ENCODE measurements at regions not wholly inside any gene's neighbourhood (a gene's known extent, or its start where the extent isn't known, plus 50 kb on each side); places are given as distances from the start of the nearest gene placed in this dataset.

DNA sequence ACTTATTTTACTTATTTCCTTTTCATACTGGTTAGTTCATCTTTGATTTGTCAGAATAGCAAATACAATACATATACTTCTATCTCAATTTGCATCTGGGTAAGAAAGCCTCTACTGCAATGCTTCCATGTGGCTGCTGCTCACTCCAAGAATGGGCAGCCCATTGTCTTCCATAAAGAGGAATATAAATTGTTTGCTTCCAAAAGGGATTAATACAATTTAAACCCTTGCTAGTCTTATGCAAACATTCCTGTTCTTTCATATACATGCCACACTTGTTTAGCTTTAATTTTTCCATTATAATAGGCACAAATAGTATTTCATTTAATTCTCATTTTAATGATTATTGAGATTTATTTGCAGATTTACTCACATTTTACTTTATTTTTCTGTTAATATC, 555.4 kb upstream of the POM121L12 start:
- DNase-seq: no peak
- Histone ChIP-seq H3K27me3 (ENCODE audit: low read depth) (no peaks in the 10 kb centered on the region), H3K9me3 (replicated peaks) (no peaks in the 10 kb centered on the region), H3K4me3 (no peak overlapping the region), H3K4me1 (no peaks in the 10 kb centered on the region), H3K27ac (replicated peaks) (no peak overlapping the region), H3K36me3 (no peaks in the 10 kb centered on the region)
- TF ChIP-seq, protein P1, sequence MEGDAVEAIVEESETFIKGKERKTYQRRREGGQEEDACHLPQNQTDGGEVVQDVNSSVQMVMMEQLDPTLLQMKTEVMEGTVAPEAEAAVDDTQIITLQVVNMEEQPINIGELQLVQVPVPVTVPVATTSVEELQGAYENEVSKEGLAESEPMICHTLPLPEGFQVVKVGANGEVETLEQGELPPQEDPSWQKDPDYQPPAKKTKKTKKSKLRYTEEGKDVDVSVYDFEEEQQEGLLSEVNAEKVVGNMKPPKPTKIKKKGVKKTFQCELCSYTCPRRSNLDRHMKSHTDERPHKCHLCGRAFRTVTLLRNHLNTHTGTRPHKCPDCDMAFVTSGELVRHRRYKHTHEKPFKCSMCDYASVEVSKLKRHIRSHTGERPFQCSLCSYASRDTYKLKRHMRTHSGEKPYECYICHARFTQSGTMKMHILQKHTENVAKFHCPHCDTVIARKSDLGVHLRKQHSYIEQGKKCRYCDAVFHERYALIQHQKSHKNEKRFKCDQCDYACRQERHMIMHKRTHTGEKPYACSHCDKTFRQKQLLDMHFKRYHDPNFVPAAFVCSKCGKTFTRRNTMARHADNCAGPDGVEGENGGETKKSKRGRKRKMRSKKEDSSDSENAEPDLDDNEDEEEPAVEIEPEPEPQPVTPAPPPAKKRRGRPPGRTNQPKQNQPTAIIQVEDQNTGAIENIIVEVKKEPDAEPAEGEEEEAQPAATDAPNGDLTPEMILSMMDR (IDR thresholded peaks at IDR 0.05; ENCODE audit: borderline replicate concordance): no peak
- intact Hi-C loops (cut with micrococcal nuclease): no loop called here

DNA sequence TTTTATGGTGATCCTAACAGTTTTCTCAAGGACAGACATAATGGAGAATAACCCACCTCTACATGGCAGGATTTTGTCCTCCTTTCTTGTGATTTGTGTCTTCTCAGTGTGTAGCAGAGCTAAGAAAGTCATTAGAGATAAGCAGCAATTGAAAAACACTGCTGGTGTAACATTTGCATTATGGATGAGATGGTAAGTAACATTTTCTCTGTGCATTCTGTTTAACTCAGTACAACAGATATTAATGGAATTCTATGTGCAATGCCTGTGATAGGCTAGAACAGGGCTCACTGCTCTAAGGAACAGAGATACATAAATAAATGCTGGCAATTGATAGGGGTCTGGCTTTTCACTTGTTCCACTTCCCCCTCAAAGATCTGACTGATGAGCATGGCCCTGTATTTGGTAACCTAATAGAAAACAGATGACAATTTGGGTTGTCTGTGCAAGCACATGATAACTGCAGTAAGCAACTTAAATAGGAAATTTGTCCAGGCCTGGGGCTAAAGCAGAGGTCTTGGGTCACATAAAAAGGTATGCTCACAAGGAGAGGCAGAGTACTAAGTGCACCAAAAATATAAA, 560.3 kb upstream of the POM121L12 start:
- H3K27me3 ChIP-seq (ENCODE audit: low read depth): no peaks in the 10 kb centered on the region
- no peaks in the 10 kb centered on the region for H3K36me3 ChIP-seq
- H3K27ac ChIP-seq (replicated peaks): no peak overlapping the region
- DNase-seq: no peak
- no peaks in the 10 kb centered on the region for H3K4me1 ChIP-seq
- H3K4me3 ChIP-seq: no peak overlapping the region
- no peaks in the 10 kb centered on the region for H3K9me3 ChIP-seq (replicated peaks)
- TF ChIP-seq, protein P1 (IDR thresholded peaks at IDR 0.05; ENCODE audit: borderline replicate concordance): no peak
- intact Hi-C loops (cut with micrococcal nuclease): no loop called here

DNA sequence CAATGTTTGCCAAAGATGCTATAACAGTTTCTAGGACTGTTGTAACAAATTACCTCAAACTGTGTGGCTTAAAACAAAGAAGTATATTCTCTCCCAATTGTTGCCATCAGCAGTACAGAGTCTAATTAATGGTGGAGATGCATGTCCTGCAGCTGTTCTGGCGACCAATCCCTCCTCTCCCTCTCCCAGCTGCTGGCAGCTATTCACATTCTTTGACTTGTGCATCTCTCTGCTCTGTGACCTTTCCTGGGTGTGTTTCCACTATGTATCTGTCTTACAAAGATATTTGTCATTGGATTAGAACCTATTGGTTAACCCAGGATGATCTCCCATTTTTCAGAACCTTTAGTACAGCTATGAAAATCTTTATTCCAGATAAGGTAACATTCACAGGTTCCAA, 561.7 kb upstream of the POM121L12 start:
- intact Hi-C loops (cut with micrococcal nuclease): no loop called here
- Histone ChIP-seq H3K27ac (replicated peaks) (no peak overlapping the region), H3K4me1 (no peaks in the 10 kb centered on the region), H3K9me3 (replicated peaks) (no peaks in the 10 kb centered on the region), H3K27me3 (ENCODE audit: low read depth) (no peaks in the 10 kb centered on the region), H3K36me3 (no peaks in the 10 kb centered on the region), H3K4me3 (no peak overlapping the region)
- TF ChIP-seq, protein P1 (IDR thresholded peaks at IDR 0.05; ENCODE audit: borderline replicate concordance): no peak
- no peak for DNase-seq

DNA sequence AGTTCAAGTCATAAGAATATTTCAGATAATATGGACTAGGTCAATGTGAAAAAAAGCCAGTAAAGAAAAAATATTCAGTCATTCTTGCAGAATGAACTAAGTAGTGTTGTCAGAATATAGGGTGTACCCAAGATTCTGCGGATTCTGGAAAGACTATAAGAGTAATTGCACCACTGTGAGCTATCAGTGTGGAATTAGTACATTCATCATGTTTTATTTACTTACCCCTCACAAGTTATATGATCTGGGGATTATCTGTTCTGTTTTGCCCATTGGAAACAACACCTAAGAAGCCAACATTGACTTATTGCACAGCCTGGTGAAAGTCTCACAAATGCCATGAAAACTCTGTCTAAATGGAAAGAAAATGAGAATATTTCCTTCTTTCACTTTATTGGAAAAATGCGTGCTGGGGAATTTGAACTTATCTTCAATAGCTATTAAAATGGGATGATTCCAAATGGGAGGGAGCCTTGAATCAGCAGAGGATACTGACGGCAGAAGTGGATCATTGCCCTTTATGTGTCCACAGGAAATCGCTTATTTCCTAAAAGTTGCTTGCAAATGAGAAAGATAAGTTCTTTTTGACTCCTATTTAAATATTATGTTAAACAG, 563.3 kb upstream of the POM121L12 start:
- no peak for DNase-seq

DNA sequence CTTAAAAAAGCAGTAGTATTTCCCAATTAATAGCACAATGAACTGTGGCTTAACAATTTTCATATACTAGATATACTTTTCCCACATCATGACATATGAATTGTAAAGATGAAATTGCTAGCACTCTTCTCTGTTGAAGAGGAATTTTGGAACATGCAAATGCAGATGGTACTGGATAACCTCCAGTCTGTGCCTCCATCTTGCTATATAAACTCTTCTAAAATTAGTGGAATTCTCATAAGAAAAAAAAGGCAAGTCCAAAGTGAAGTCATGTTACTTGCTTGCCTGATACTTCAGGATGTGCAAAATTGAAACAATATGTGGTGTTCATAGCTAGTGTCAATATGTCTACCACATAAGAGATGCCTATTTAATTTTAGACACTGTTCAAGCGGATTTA, 570.2 kb upstream of the POM121L12 start:
- DNase-seq: no peak
- Histone ChIP-seq H3K4me3 (no peak overlapping the region), H3K27me3 (ENCODE audit: low read depth) (no peaks in the 10 kb centered on the region), H3K4me1 (no peaks in the 10 kb centered on the region), H3K9me3 (replicated peaks) (peaks cover 12% of the 10 kb centered on the region), H3K36me3 (no peaks in the 10 kb centered on the region), H3K27ac (replicated peaks) (no peak overlapping the region)
- TF ChIP-seq, protein P1 (IDR thresholded peaks at IDR 0.05; ENCODE audit: borderline replicate concordance): no peak
- intact Hi-C loops (cut with micrococcal nuclease): no loop called here

More for the DNA sequence above, 563.3 kb upstream of the POM121L12 start:
- Histone ChIP-seq H3K36me3 (no peaks in the 10 kb centered on the region), H3K9me3 (replicated peaks) (no peaks in the 10 kb centered on the region), H3K27ac (replicated peaks) (no peak overlapping the region), H3K4me1 (no peaks in the 10 kb centered on the region), H3K4me3 (no peak overlapping the region), H3K27me3 (ENCODE audit: low read depth) (no peaks in the 10 kb centered on the region)
- TF ChIP-seq, protein P1 (IDR thresholded peaks at IDR 0.05; ENCODE audit: borderline replicate concordance): no peak
- intact Hi-C loops (cut with micrococcal nuclease): no loop called here
